GM23338 (cell line): ENCODE measurements at regions not wholly inside any gene's neighbourhood (a gene's known extent, or its start where the extent isn't known, plus 50 kb on each side); places are given as distances from the start of the nearest gene placed in this dataset.
"Not testable (repeated sequence)": the region's sequence is repeated elsewhere in the genome, so short reads cannot be mapped to it uniquely, and the experiment has no call there.

ENCODE experiments used
- ATAC-seq: fragments of 200-7000 bp; cut with Tn5 transposase; 3 replicates; pipeline ENCODE4 v1.9.1; 2020
- DNase-seq: peaks from one replicate; pipeline ENCODE4 v3.0.0-alpha.2; 2015; ENCODE audit warnings: low spot score
- H2AFZ ChIP-seq: fragments of 200-600 bp; sonication (generic); 2 replicates; pipeline ENCODE4 v1.8.0; 2016; ENCODE audit warnings: antibody characterized with exemption, mild to moderate bottlenecking, moderate library complexity
- H3F3A ChIP-seq: fragments of 200-600 bp; sonication (generic); replicated peaks from 2 replicates; pipeline ENCODE4 v1.8.0; 2017; ENCODE audit warnings: antibody characterized with exemption, mixed run types, low read depth
- H3K27ac ChIP-seq: fragments of 200-600 bp; sonication (generic); 2 replicates; pipeline ENCODE4 v1.6.1; 2016; ENCODE audit warnings: low read depth
- H3K27me3 ChIP-seq: fragments of 200-600 bp; sonication (generic); 2 replicates; pipeline ENCODE4 v1.8.0; 2016; ENCODE audit warnings: mild to moderate bottlenecking, mixed run types, moderate library complexity; ENCODE audit not compliant: insufficient read depth
- H3K36me3 ChIP-seq: fragments of 200-600 bp; sonication (generic); 2 replicates; pipeline ENCODE4 v1.8.0; 2016; ENCODE audit warnings: mild to moderate bottlenecking; ENCODE audit not compliant: insufficient read depth
- H3K4me1 ChIP-seq: fragments of 200-600 bp; sonication (generic); 2 replicates; pipeline ENCODE4 v1.8.0; 2016; ENCODE audit warnings: mild to moderate bottlenecking, moderate library complexity; ENCODE audit not compliant: insufficient read depth
- H3K4me2 ChIP-seq: fragments of 200-600 bp; sonication (generic); 2 replicates; pipeline ENCODE4 v1.7.1; 2017; ENCODE audit warnings: mixed run types
- H3K4me3 ChIP-seq: fragments of 200-600 bp; sonication (generic); 2 replicates; pipeline ENCODE4 v1.6.1; 2016; ENCODE audit warnings: mixed run types
- H3K79me2 ChIP-seq: fragments of 200-600 bp; sonication (generic); replicated peaks from 2 replicates; pipeline ENCODE4 v1.8.0; 2017; ENCODE audit warnings: mild to moderate bottlenecking; ENCODE audit not compliant: insufficient read depth
- H3K9me2 ChIP-seq: fragments of 200-600 bp; sonication (generic); 2 replicates; pipeline ENCODE4 v1.8.0; 2017; ENCODE audit not compliant: insufficient read depth
- H4K20me1 ChIP-seq: fragments of 200-600 bp; sonication (generic); replicated peaks from 2 replicates; pipeline ENCODE4 v1.8.0; 2017; ENCODE audit warnings: mild to moderate bottlenecking; ENCODE audit not compliant: insufficient read depth
- H3K27ac Mint-ChIP-seq: 2 replicates; pipeline ENCODE4 v1.8.0; 2020; ENCODE audit warnings: inconsistent platforms, mild to moderate bottlenecking, moderate library complexity, mixed read lengths
- H3K27me3 Mint-ChIP-seq: 3 replicates; pipeline ENCODE4 v1.8.0; 2022; ENCODE audit warnings: low read depth, mild to moderate bottlenecking, moderate library complexity, mixed read lengths, inconsistent platforms; ENCODE audit not compliant: insufficient read depth, poor library complexity
- H3K36me3 Mint-ChIP-seq: 3 replicates; pipeline ENCODE4 v1.8.0; 2021; ENCODE audit warnings: low read depth, mild to moderate bottlenecking, inconsistent platforms, moderate library complexity, mixed read lengths
- H3K4me1 Mint-ChIP-seq: 3 replicates; pipeline ENCODE4 v1.8.0; 2020; ENCODE audit warnings: mild to moderate bottlenecking, inconsistent platforms, mixed read lengths
- H3K4me3 Mint-ChIP-seq: 3 replicates; pipeline ENCODE4 v1.8.0; 2021; ENCODE audit warnings: moderate library complexity, mild to moderate bottlenecking, inconsistent platforms, mixed read lengths
- H3K9me3 Mint-ChIP-seq: 3 replicates; pipeline ENCODE4 v1.8.0; 2020; ENCODE audit warnings: moderate library complexity, mild to moderate bottlenecking, inconsistent platforms, mixed read lengths
- CREB1 ChIP-seq: fragments of 250-450 bp; sonication (Bioruptor Pico); IDR thresholded peaks from 2 replicates; pipeline ENCODE4 v1.5.0; 2020; ENCODE audit warnings: low read depth, mild to moderate bottlenecking, moderate library complexity
- EZH2 ChIP-seq: fragments of 200-600 bp; sonication (generic); IDR thresholded peaks from one replicate; pipeline ENCODE4 v1.8.0; 2017; ENCODE audit warnings: antibody characterized with exemption, mild to moderate bottlenecking, low read depth; ENCODE audit not compliant: unreplicated experiment
- EZH2phosphoT487 ChIP-seq: fragments of 200-600 bp; sonication (generic); IDR thresholded peaks from one replicate; pipeline ENCODE4 v1.8.1; 2018; ENCODE audit warnings: antibody characterized with exemption; ENCODE audit not compliant: unreplicated experiment
- JUNB ChIP-seq: IDR thresholded peaks from one replicate; pipeline ENCODE4 v1.6.1; 2016; ENCODE audit warnings: antibody characterized with exemption; ENCODE audit not compliant: unreplicated experiment
- NANOG ChIP-seq: IDR thresholded peaks from 2 replicates; pipeline ENCODE4 v1.6.1; 2016; ENCODE audit warnings: antibody characterized with exemption, borderline replicate concordance
- POLR2AphosphoS5 ChIP-seq: IDR thresholded peaks from 2 replicates; pipeline ENCODE4 v1.6.1; 2016; ENCODE audit warnings: antibody characterized with exemption, low read depth
- ZNF114 ChIP-seq: fragments of 250-450 bp; sonication (Bioruptor Pico); IDR thresholded peaks from 2 replicates; pipeline ENCODE4 v1.5.0; 2020; ENCODE audit warnings: mild to moderate bottlenecking, moderate library complexity
- ZNF331 ChIP-seq: fragments of 250-450 bp; sonication (Bioruptor Pico); IDR thresholded peaks from 2 replicates; pipeline ENCODE4 v1.5.0; 2020; ENCODE audit warnings: low read depth, mild to moderate bottlenecking, moderate library complexity
- ZNF462 ChIP-seq: fragments of 250-450 bp; sonication (Bioruptor Pico); IDR thresholded peaks from 2 replicates; pipeline ENCODE4 v1.5.0; 2020; ENCODE audit warnings: mild to moderate bottlenecking, moderate library complexity
- TF ChIP-seq, protein P1 (sequence below), 2 experiments: fragments of 200-600 bp in 1 of 2; sonication (generic) in 1 of 2; conservative IDR thresholded peaks; 2 replicates each; pipeline versions ENCODE4 v1.5.1 to v1.6.1; 2016 to 2017; ENCODE audit warnings: antibody characterized with exemption in 2 of 2, low read depth in 2 of 2, mild to moderate bottlenecking in 2 of 2, moderate library complexity in 1 of 2
- TF ChIP-seq, protein P2 (sequence below): IDR thresholded peaks from one replicate; pipeline ENCODE4 v1.6.1; 2018; ENCODE audit warnings: antibody characterized with exemption; ENCODE audit not compliant: unreplicated experiment

DNA sequence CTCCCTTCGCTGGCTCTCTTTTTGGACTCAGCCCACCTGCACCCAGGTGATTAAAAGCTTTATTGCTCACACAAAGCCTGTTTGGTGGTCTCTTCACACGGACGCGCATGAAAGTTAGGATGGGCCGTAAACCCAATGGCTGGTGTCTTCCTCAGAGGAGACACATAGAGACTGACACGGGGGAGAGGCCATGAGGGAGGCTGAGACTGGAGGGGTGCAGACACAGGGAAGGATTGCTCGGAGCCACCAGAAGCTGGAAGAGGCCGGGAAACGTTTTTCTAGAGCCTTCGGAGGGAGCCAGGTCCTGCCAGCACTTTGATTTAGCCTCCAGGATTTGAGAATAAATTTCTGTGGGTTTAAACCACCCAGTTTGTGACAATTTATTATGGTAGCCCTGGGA, 274.9 kb downstream of the AGTPBP1 start:
- no peak overlapping the region for H3K4me3 ChIP-seq
- H3K36me3 ChIP-seq: no peaks in the 10 kb centered on the region
- peak overlapping the region; percentile 90 for H3K27ac ChIP-seq
- Mint-ChIP-seq H3K27me3 (peaks cover 3% of the 10 kb centered on the region), H3K4me1 (peaks cover 13% of the 10 kb centered on the region), H3K9me3 (no peaks in the 10 kb centered on the region), H3K27ac (peak overlapping the region; percentile 54), H3K4me3 (no peak overlapping the region), H3K36me3 (peaks cover 2% of the 10 kb centered on the region; the same call in 1 of the 3 replicates)
- H2AFZ ChIP-seq: no peak overlapping the region
- H4K20me1 ChIP-seq: no peaks in the 10 kb centered on the region
- TF ChIP-seq NANOG (no peak), JUNB (no peak), EZH2phosphoT487 (no peak), EZH2 (no peak), ZNF462 (CRISPR knock-in tag) (no peak), CREB1 (CRISPR knock-in tag) (no peak), POLR2AphosphoS5 (no peak), ZNF114 (CRISPR knock-in tag) (no peak), ZNF331 (CRISPR knock-in tag) (no peak)
- TF ChIP-seq, protein P1, sequence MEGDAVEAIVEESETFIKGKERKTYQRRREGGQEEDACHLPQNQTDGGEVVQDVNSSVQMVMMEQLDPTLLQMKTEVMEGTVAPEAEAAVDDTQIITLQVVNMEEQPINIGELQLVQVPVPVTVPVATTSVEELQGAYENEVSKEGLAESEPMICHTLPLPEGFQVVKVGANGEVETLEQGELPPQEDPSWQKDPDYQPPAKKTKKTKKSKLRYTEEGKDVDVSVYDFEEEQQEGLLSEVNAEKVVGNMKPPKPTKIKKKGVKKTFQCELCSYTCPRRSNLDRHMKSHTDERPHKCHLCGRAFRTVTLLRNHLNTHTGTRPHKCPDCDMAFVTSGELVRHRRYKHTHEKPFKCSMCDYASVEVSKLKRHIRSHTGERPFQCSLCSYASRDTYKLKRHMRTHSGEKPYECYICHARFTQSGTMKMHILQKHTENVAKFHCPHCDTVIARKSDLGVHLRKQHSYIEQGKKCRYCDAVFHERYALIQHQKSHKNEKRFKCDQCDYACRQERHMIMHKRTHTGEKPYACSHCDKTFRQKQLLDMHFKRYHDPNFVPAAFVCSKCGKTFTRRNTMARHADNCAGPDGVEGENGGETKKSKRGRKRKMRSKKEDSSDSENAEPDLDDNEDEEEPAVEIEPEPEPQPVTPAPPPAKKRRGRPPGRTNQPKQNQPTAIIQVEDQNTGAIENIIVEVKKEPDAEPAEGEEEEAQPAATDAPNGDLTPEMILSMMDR (conservative IDR thresholded peaks at IDR 0.05; ENCODE audit: low read depth in 2 of 2): no peak
- TF ChIP-seq, protein P2, sequence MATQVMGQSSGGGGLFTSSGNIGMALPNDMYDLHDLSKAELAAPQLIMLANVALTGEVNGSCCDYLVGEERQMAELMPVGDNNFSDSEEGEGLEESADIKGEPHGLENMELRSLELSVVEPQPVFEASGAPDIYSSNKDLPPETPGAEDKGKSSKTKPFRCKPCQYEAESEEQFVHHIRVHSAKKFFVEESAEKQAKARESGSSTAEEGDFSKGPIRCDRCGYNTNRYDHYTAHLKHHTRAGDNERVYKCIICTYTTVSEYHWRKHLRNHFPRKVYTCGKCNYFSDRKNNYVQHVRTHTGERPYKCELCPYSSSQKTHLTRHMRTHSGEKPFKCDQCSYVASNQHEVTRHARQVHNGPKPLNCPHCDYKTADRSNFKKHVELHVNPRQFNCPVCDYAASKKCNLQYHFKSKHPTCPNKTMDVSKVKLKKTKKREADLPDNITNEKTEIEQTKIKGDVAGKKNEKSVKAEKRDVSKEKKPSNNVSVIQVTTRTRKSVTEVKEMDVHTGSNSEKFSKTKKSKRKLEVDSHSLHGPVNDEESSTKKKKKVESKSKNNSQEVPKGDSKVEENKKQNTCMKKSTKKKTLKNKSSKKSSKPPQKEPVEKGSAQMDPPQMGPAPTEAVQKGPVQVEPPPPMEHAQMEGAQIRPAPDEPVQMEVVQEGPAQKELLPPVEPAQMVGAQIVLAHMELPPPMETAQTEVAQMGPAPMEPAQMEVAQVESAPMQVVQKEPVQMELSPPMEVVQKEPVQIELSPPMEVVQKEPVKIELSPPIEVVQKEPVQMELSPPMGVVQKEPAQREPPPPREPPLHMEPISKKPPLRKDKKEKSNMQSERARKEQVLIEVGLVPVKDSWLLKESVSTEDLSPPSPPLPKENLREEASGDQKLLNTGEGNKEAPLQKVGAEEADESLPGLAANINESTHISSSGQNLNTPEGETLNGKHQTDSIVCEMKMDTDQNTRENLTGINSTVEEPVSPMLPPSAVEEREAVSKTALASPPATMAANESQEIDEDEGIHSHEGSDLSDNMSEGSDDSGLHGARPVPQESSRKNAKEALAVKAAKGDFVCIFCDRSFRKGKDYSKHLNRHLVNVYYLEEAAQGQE: no peak
- no peaks in the 10 kb centered on the region for H3K79me2 ChIP-seq
- peak; percentile 29 for DNase-seq
- H3F3A ChIP-seq: no peaks in the 10 kb centered on the region
- no peaks in the 10 kb centered on the region for H3K9me2 ChIP-seq
- peak overlapping the region; percentile 46 for H3K4me2 ChIP-seq
- no peaks in the 10 kb centered on the region for H3K27me3 ChIP-seq
- H3K4me1 ChIP-seq: peaks cover 15% of the 10 kb centered on the region
- ATAC-seq: peak; percentile 48; the same call in 2 of the 3 replicates

DNA sequence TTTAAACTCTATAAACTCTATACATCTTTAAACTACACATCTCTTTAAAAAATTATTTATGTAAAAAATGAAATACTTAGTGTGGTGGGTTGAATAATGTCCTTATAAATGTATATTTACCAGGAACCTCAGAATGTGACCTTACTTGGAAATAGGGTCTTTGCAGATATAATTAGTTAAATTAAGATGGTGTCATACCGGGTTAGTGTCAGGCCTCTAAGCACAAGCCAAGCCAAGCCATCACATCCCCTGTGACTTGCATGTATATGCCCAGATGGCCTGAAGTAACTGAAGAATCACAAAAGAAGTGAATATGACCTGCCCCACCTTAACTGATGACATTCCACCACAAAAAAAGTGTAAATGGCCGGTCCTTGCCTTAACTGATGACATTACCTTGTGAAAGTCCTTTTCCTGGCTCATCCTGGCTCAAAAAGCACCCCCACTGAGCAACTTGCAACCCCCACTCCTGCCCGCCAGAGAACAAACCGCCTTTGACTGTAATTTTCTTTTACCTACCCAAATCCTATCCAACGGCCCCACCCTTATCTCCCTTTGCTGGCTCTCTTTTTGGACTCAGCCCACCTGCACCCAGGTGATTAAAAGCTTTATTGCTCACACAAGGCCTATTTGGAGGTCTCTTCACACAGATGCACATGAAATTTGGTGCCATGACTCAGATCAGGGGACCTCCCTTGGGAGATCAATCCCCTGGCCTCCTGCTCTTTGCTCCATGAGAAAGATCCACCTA, 283.5 kb downstream of the AGTPBP1 start:
- not testable (repeated sequence) for H3K4me2 ChIP-seq, H3K27ac ChIP-seq, H3K79me2 ChIP-seq, H3K4me1 Mint-ChIP-seq, H3K4me3 ChIP-seq, DNase-seq, H3F3A ChIP-seq, H3K4me3 Mint-ChIP-seq, H3K27me3 Mint-ChIP-seq, H3K27me3 ChIP-seq, H3K4me1 ChIP-seq, H4K20me1 ChIP-seq, ATAC-seq, H2AFZ ChIP-seq, H3K36me3 Mint-ChIP-seq, H3K36me3 ChIP-seq
- H3K9me3 Mint-ChIP-seq: peaks cover 19% of the 10 kb centered on the region
- H3K9me2 ChIP-seq: peaks cover 18% of the 10 kb centered on the region
- peak overlapping the region; percentile 67; the same call in 1 of the 2 replicates for H3K27ac Mint-ChIP-seq
